ENCODE measurements at regions not wholly inside any gene's neighbourhood (a gene's known extent, or its start where the extent isn't known, plus 50 kb on each side); places are given as distances from the start of the nearest gene placed in this dataset.
A peak's percentile ranks its signal among the peaks of the same experiment; 100 is the strongest.

DNA sequence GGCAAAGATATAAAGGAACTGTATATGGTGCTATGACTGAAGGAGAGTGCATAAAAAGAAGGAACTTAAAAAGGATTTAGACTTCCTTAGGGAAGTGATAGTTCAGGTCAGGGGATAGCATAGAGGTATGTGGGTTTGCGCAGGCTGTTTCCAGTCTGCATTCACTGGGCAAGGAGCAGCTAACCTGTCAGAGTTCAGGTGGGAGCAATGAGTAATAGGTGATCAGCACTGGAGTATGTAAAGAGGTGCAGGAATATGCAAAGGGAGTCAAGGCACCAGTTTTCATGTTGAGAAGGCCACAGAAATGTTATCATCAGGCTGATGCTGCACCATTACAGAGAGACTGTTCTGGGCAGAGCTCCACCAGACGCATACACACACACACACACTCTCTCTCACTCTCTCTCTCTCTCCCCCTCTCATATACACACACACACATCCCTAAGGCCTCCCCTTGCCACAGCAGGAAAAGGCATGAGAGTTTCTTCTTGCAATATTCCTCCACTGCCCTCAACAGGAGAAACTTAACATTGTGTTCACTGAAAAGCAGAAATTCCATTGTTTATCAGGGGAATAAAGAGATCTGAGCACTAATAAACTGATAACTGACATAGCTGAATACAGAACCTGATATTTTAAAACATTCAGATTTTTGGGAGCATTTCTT lies 256.4 kb upstream of the GRID2 start:
- H3K4me1 Mint-ChIP-seq: no peaks in the 10 kb centered on the region
- ATAC-seq (peak; percentile 87), DNase-seq (ENCODE audit: low spot score) (no peak)
- peaks cover 4% of the 10 kb centered on the region; the same call in 1 of the 2 replicates for H3K36me3 Mint-ChIP-seq
- POLR2A ChIA-PET: no interaction called here
- H3K9me3 Mint-ChIP-seq: peaks cover 7% of the 10 kb centered on the region
- H3K27me3 Mint-ChIP-seq (ENCODE audit: low read depth): no peaks in the 10 kb centered on the region; the same call in 1 of the 2 replicates
- H3K4me3 Mint-ChIP-seq: no peak overlapping the region
- H3K27ac Mint-ChIP-seq: no peak overlapping the region
- TF ChIP-seq ZNF425 (CRISPR knock-in tag; conservative IDR thresholded peaks at IDR 0.05) (no peak), TEAD4 (CRISPR knock-in tag; IDR thresholded peaks at IDR 0.05) (no peak), IRF2 (CRISPR knock-in tag; IDR thresholded peaks at IDR 0.05; ENCODE audit: borderline replicate concordance, low read depth) (no peak), MXD4 (CRISPR knock-in tag; IDR thresholded peaks at IDR 0.05; ENCODE audit: borderline replicate concordance) (no peak)
- CTCF ChIA-PET: no interaction called here

DNA sequence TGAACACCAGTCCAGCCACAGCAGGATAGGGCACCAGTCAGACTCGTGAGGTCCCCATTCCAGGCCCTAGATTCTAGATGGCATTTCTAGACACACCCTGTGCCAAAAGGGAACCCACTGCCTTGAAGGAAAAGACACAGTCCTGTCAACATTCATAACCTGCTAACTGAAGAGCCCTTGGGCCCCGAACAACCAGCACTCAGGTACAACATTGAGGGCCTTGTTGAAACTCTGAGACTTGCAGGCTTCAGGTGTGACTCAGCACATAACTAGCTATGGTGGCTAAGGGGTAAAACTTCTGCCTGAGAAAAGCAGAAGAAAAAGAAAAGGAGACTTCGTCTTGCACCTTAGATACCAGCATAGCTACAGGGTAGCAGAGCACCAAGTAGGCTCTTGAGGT lies 252.9 kb upstream of the GRID2 start:
- ATAC-seq (no peak), DNase-seq (ENCODE audit: low spot score) (no peak)
- ChIA-PET CTCF (no interaction called here), POLR2A (no interaction called here)
- H3K4me3 Mint-ChIP-seq: no peak overlapping the region
- H3K27ac Mint-ChIP-seq: no peak overlapping the region
- no peaks in the 10 kb centered on the region; the same call in 1 of the 2 replicates for H3K27me3 Mint-ChIP-seq (ENCODE audit: low read depth)
- H3K9me3 Mint-ChIP-seq: peaks cover 26% of the 10 kb centered on the region
- TF ChIP-seq MXD4 (CRISPR knock-in tag; IDR thresholded peaks at IDR 0.05; ENCODE audit: borderline replicate concordance): no peak
- TF ChIP-seq, protein P1, sequence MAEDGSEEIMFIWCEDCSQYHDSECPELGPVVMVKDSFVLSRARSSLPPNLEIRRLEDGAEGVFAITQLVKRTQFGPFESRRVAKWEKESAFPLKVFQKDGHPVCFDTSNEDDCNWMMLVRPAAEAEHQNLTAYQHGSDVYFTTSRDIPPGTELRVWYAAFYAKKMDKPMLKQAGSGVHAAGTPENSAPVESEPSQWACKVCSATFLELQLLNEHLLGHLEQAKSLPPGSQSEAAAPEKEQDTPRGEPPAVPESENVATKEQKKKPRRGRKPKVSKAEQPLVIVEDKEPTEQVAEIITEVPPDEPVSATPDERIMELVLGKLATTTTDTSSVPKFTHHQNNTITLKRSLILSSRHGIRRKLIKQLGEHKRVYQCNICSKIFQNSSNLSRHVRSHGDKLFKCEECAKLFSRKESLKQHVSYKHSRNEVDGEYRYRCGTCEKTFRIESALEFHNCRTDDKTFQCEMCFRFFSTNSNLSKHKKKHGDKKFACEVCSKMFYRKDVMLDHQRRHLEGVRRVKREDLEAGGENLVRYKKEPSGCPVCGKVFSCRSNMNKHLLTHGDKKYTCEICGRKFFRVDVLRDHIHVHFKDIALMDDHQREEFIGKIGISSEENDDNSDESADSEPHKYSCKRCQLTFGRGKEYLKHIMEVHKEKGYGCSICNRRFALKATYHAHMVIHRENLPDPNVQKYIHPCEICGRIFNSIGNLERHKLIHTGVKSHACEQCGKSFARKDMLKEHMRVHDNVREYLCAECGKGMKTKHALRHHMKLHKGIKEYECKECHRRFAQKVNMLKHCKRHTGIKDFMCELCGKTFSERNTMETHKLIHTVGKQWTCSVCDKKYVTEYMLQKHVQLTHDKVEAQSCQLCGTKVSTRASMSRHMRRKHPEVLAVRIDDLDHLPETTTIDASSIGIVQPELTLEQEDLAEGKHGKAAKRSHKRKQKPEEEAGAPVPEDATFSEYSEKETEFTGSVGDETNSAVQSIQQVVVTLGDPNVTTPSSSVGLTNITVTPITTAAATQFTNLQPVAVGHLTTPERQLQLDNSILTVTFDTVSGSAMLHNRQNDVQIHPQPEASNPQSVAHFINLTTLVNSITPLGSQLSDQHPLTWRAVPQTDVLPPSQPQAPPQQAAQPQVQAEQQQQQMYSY (CRISPR knock-in tag; IDR thresholded peaks at IDR 0.05): no peak
- no peak for TF ChIP-seq E2F4 (CRISPR knock-in tag; IDR thresholded peaks at IDR 0.05; ENCODE audit: borderline replicate concordance, low read depth)
- TF ChIP-seq, protein P2, sequence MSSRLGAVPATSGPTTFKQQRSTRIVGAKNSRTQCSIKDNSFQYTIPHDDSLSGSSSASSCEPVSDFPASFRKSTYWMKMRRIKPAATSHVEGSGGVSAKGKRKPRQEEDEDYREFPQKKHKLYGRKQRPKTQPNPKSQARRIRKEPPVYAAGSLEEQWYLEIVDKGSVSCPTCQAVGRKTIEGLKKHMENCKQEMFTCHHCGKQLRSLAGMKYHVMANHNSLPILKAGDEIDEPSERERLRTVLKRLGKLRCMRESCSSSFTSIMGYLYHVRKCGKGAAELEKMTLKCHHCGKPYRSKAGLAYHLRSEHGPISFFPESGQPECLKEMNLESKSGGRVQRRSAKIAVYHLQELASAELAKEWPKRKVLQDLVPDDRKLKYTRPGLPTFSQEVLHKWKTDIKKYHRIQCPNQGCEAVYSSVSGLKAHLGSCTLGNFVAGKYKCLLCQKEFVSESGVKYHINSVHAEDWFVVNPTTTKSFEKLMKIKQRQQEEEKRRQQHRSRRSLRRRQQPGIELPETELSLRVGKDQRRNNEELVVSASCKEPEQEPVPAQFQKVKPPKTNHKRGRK (CRISPR knock-in tag; IDR thresholded peaks at IDR 0.05; ENCODE audit: borderline replicate concordance): no peak
- TF ChIP-seq TP53 (CRISPR knock-in tag; IDR thresholded peaks at IDR 0.05): no peak
- no peak for TF ChIP-seq GRHL2 (CRISPR knock-in tag; IDR thresholded peaks at IDR 0.05; ENCODE audit: insufficient replicate concordance, severe bottlenecking)
- TF ChIP-seq, protein P3, sequence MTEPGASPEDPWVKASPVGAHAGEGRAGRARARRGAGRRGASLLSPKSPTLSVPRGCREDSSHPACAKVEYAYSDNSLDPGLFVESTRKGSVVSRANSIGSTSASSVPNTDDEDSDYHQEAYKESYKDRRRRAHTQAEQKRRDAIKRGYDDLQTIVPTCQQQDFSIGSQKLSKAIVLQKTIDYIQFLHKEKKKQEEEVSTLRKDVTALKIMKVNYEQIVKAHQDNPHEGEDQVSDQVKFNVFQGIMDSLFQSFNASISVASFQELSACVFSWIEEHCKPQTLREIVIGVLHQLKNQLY (CRISPR knock-in tag; IDR thresholded peaks at IDR 0.05): no peak
- TF ChIP-seq, protein P4, sequence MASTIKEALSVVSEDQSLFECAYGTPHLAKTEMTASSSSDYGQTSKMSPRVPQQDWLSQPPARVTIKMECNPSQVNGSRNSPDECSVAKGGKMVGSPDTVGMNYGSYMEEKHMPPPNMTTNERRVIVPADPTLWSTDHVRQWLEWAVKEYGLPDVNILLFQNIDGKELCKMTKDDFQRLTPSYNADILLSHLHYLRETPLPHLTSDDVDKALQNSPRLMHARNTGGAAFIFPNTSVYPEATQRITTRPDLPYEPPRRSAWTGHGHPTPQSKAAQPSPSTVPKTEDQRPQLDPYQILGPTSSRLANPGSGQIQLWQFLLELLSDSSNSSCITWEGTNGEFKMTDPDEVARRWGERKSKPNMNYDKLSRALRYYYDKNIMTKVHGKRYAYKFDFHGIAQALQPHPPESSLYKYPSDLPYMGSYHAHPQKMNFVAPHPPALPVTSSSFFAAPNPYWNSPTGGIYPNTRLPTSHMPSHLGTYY (CRISPR knock-in tag; IDR thresholded peaks at IDR 0.05): no peak
- no peak for TF ChIP-seq FOXJ3 (CRISPR knock-in tag; IDR thresholded peaks at IDR 0.05; ENCODE audit: borderline replicate concordance)
- TF ChIP-seq JUN (CRISPR knock-in tag; IDR thresholded peaks at IDR 0.05): no peak
- no peak for TF ChIP-seq ZNF281 (CRISPR knock-in tag; IDR thresholded peaks at IDR 0.05)
- TF ChIP-seq MYBL2 (CRISPR knock-in tag; IDR thresholded peaks at IDR 0.05): no peak
- no peak for TF ChIP-seq RORB (CRISPR knock-in tag; IDR thresholded peaks at IDR 0.05)
- TF ChIP-seq EMX1 (CRISPR knock-in tag; IDR thresholded peaks at IDR 0.05): no peak
- H3K4me1 Mint-ChIP-seq: no peaks in the 10 kb centered on the region
- peaks cover 4% of the 10 kb centered on the region; the same call in 1 of the 2 replicates for H3K36me3 Mint-ChIP-seq
